Activated naive CD4-positive, alpha-beta T cell treated with anti-CD3 and anti-CD28 coated beads for 36 hours (primary cell): ENCODE measurements at regions not wholly inside any gene's neighbourhood (a gene's known extent, or its start where the extent isn't known, plus 50 kb on each side); places are given as distances from the start of the nearest gene placed in this dataset.

Source experiments
- CTCF ChIA-PET: fragments of 350-600 bp; sonication (Branson Sonifier 250); formaldehyde crosslinking; loops from one replicate; lab custom pipeline; 2021; ENCODE audit warnings: antibody characterized with exemption; lab: Charles Lee
- DNase-seq: peaks from one replicate; pipeline ENCODE4 v3.0.0-alpha.2; 2020
- H3K27ac Mint-ChIP-seq: one replicate; pipeline ENCODE4 v1.8.0; 2021; ENCODE audit warnings: mild to moderate bottlenecking, mixed read lengths
- H3K27me3 Mint-ChIP-seq: one replicate; pipeline ENCODE4 v1.8.0; 2021; ENCODE audit warnings: low read depth, mixed read lengths
- H3K36me3 Mint-ChIP-seq: one replicate; pipeline ENCODE4 v1.8.0; 2021; ENCODE audit warnings: low read depth, mixed read lengths
- H3K4me1 Mint-ChIP-seq: one replicate; pipeline ENCODE4 v1.8.0; 2021; ENCODE audit warnings: low read depth, mixed read lengths
- H3K4me3 Mint-ChIP-seq: one replicate; pipeline ENCODE4 v1.8.0; 2021; ENCODE audit warnings: mild to moderate bottlenecking, moderate library complexity, mixed read lengths
- H3K9me3 Mint-ChIP-seq: one replicate; pipeline ENCODE4 v1.8.0; 2021; ENCODE audit warnings: mixed read lengths
- intact Hi-C: fragments of 100-400 bp; cut with micrococcal nuclease; formaldehyde crosslinking; loops from one replicate; pipeline ENCODE4 v1.15.1; 2023

GRCh38 chr14:61877035-61877390 is 114.8 kb downstream of the SNAPC1 start:
- intact Hi-C loops, result no loop called here
- CTCF ChIA-PET, result interaction anchor here (1.3 to 2.2 kb wide), 2 partner anchors 16 to 248 kb away, joined by 6 read pairs; no protein-coding TSS in a partner anchor
- H3K27ac Mint-ChIP-seq, result no peak overlapping the region
- peaks cover 27% of the 10 kb centered on the region for H3K27me3 Mint-ChIP-seq
- H3K36me3 Mint-ChIP-seq, result no peaks in the 10 kb centered on the region
- H3K4me1 Mint-ChIP-seq, result no peaks in the 10 kb centered on the region
- no peak for DNase-seq
- no peak overlapping the region for H3K4me3 Mint-ChIP-seq
- no peaks in the 10 kb centered on the region for H3K9me3 Mint-ChIP-seq

GRCh38 chr14:61877768-61878167 is 115.5 kb downstream of the SNAPC1 start:
- Mint-ChIP-seq H3K27ac (no peak overlapping the region), H3K9me3 (no peaks in the 10 kb centered on the region), H3K27me3 (peaks cover 30% of the 10 kb centered on the region), H3K4me1 (no peaks in the 10 kb centered on the region), H3K4me3 (no peak overlapping the region), H3K36me3 (no peaks in the 10 kb centered on the region)
- intact Hi-C loops, result no loop called here
- DNase-seq, result no peak
- CTCF ChIA-PET, result interaction anchor here (1.0 kb wide), 1 partner anchor 16 kb away, joined by 3 read pairs; no protein-coding TSS in a partner anchor

- peaks cover 35% of the 10 kb centered on the region for H3K27me3 Mint-ChIP-seq
- H3K9me3 Mint-ChIP-seq, result no peaks in the 10 kb centered on the region
- H3K4me3 Mint-ChIP-seq, result no peak overlapping the region
- no peaks in the 10 kb centered on the region for H3K4me1 Mint-ChIP-seq
- CTCF ChIA-PET, result interaction anchor here (0.9 kb wide), 1 partner anchor 8 kb away, joined by 3 read pairs; no protein-coding TSS in a partner anchor
- H3K36me3 Mint-ChIP-seq, result no peaks in the 10 kb centered on the region
- H3K27ac Mint-ChIP-seq, result no peak overlapping the region
- DNase-seq, result no peak
- intact Hi-C loops, result no loop called here
Observed at GRCh38 chr14:61878931-61879330, 116.7 kb downstream of the SNAPC1 start.

GRCh38 chr14:61881046-61881445 is 118.8 kb downstream of the SNAPC1 start:
- peaks cover 35% of the 10 kb centered on the region for H3K27me3 Mint-ChIP-seq
- intact Hi-C loops, result no loop called here

GRCh38 chr14:61884711-61885110 is 122.5 kb downstream of the SNAPC1 start:
- CTCF ChIA-PET, result interaction anchor here (2.6 kb wide), 1 partner anchor 9 kb away, joined by 11 read pairs; no protein-coding TSS in a partner anchor
- Mint-ChIP-seq H3K4me1 (peaks cover 10% of the 10 kb centered on the region), H3K36me3 (no peaks in the 10 kb centered on the region), H3K4me3 (no peak overlapping the region), H3K27ac (no peak overlapping the region), H3K9me3 (no peaks in the 10 kb centered on the region), H3K27me3 (peaks cover 18% of the 10 kb centered on the region)
- DNase-seq, result no peak
- intact Hi-C loops, result no loop called here

More at GRCh38 chr14:61881046-61881445, 118.8 kb downstream of the SNAPC1 start:
- H3K4me3 Mint-ChIP-seq, result no peak overlapping the region
- DNase-seq, result no peak
- no peak overlapping the region for H3K27ac Mint-ChIP-seq
- H3K9me3 Mint-ChIP-seq, result no peaks in the 10 kb centered on the region
- H3K36me3 Mint-ChIP-seq, result no peaks in the 10 kb centered on the region
- no peaks in the 10 kb centered on the region for H3K4me1 Mint-ChIP-seq
- CTCF ChIA-PET, result no interaction called here

- H3K36me3 Mint-ChIP-seq, result no peaks in the 10 kb centered on the region
- peaks cover 16% of the 10 kb centered on the region for H3K4me1 Mint-ChIP-seq
- H3K27me3 Mint-ChIP-seq, result peaks cover 18% of the 10 kb centered on the region
- no peak for DNase-seq
- intact Hi-C loops, result no loop called here
- CTCF ChIA-PET, result interaction anchor here (2.6 kb wide), 1 partner anchor 9 kb away, joined by 11 read pairs; no protein-coding TSS in a partner anchor
- no peaks in the 10 kb centered on the region for H3K9me3 Mint-ChIP-seq
- H3K4me3 Mint-ChIP-seq, result no peak overlapping the region
- no peak overlapping the region for H3K27ac Mint-ChIP-seq
Observed at GRCh38 chr14:61885203-61885961, 123.2 kb downstream of the SNAPC1 start.

- Mint-ChIP-seq H3K27me3 (peaks cover 11% of the 10 kb centered on the region), H3K27ac (no peak overlapping the region), H3K9me3 (no peaks in the 10 kb centered on the region), H3K4me1 (peaks cover 23% of the 10 kb centered on the region), H3K36me3 (no peaks in the 10 kb centered on the region), H3K4me3 (no peak overlapping the region)
- intact Hi-C loops, result no loop called here
- CTCF ChIA-PET, result interaction anchor here (1.0 kb wide), 2 partner anchors 8 to 9 kb away, joined by 3 to 5 read pairs; no protein-coding TSS in a partner anchor
- no peak for DNase-seq
Observed at GRCh38 chr14:61887628-61888027, 125.4 kb downstream of the SNAPC1 start.

- Mint-ChIP-seq H3K36me3 (no peaks in the 10 kb centered on the region), H3K9me3 (no peaks in the 10 kb centered on the region), H3K4me3 (peak overlapping the region; percentile 28), H3K27me3 (peaks cover 3% of the 10 kb centered on the region), H3K4me1 (peaks cover 23% of the 10 kb centered on the region), H3K27ac (peak overlapping the region; percentile 70)
- CTCF ChIA-PET, result interaction anchor here (0.7 to 2.2 kb wide), 13 partner anchors 30 to 1269 kb away, joined by 3 to 13 read pairs (median 4); no protein-coding TSS in a partner anchor
- intact Hi-C loops, result loop anchor here (1.0 to 10.0 kb wide), 4 partner anchors 29 to 1385 kb away; no protein-coding TSS in a partner anchor
- peak; percentile 55 for DNase-seq
Observed at GRCh38 chr14:61889914-61890351, 127.7 kb downstream of the SNAPC1 start.

- Mint-ChIP-seq H3K36me3 (no peaks in the 10 kb centered on the region), H3K9me3 (no peaks in the 10 kb centered on the region), H3K4me1 (peaks cover 23% of the 10 kb centered on the region), H3K27ac (no peak overlapping the region), H3K27me3 (no peaks in the 10 kb centered on the region), H3K4me3 (no peak overlapping the region)
- CTCF ChIA-PET, result interaction anchor here (0.5 to 2.2 kb wide), 5 partner anchors 35 to 436 kb away, joined by 3 to 13 read pairs (median 3); no protein-coding TSS in a partner anchor
- no peak for DNase-seq
- intact Hi-C loops, result loop anchor here (2.0 to 10.0 kb wide), 2 partner anchors 30 to 1384 kb away; no protein-coding TSS in a partner anchor
Observed at GRCh38 chr14:61891170-61891569, 128.9 kb downstream of the SNAPC1 start.

- no peak overlapping the region for H3K27ac Mint-ChIP-seq
- CTCF ChIA-PET, result interaction anchor here (2.2 kb wide), 1 partner anchor 234 kb away, joined by 13 read pairs; no protein-coding TSS in a partner anchor
- intact Hi-C loops, result loop anchor here (2.0 to 10.0 kb wide), 2 partner anchors 31 to 1383 kb away; no protein-coding TSS in a partner anchor
- H3K4me1 Mint-ChIP-seq, result peaks cover 23% of the 10 kb centered on the region
- H3K4me3 Mint-ChIP-seq, result no peak overlapping the region
- no peaks in the 10 kb centered on the region for H3K9me3 Mint-ChIP-seq
- H3K27me3 Mint-ChIP-seq, result no peaks in the 10 kb centered on the region
- no peaks in the 10 kb centered on the region for H3K36me3 Mint-ChIP-seq
- DNase-seq, result no peak
Observed at GRCh38 chr14:61891810-61892209, 129.6 kb downstream of the SNAPC1 start.

- H3K27me3 Mint-ChIP-seq, result no peaks in the 10 kb centered on the region
- no peak overlapping the region for H3K4me3 Mint-ChIP-seq
- intact Hi-C loops, result loop anchor here (10.0 kb wide), 1 partner anchor 1381 kb away; no protein-coding TSS in a partner anchor
- CTCF ChIA-PET, result interaction anchor here (0.7 to 3.9 kb wide), 13 partner anchors 9 to 232 kb away, joined by 3 to 43 read pairs (median 3); no protein-coding TSS in a partner anchor
- H3K4me1 Mint-ChIP-seq, result peaks cover 23% of the 10 kb centered on the region
- no peak overlapping the region for H3K27ac Mint-ChIP-seq
- H3K36me3 Mint-ChIP-seq, result no peaks in the 10 kb centered on the region
- no peaks in the 10 kb centered on the region for H3K9me3 Mint-ChIP-seq
- DNase-seq, result no peak
Observed at GRCh38 chr14:61893371-61893940, 131.2 kb downstream of the SNAPC1 start.
